Left lobe of liver (tissue), 2 donors: ENCODE measurements at regions not wholly inside any gene's neighbourhood (a gene's known extent, or its start where the extent isn't known, plus 50 kb on each side); places are given as distances from the start of the nearest gene placed in this dataset.

Experiments used
- ATAC-seq: fragments of 200-7000 bp; cut with Tn5 transposase; one replicate; pipeline ENCODE4 v1.9.1; 2020; ENCODE audit warnings: mild to moderate bottlenecking, moderate library complexity
- DNase-seq: peaks from one replicate; pipeline ENCODE4 v3.0.0-alpha.2; 2020; ENCODE audit warnings: low spot score
- donor health status: DM: no; HTN: no; CAD: no; lungs with moderate emphysema.
- donor health status: DM: no; HTN: yes; CAD: no.

- no peak for DNase-seq
- no peak for ATAC-seq
Observed at GRCh38 chr18:67047334-67047733, 443.4 kb upstream of the CDH19 start.

GRCh38 chr18:67043276-67043675 is 439.4 kb upstream of the CDH19 start:
- DNase-seq, result no peak
- no peak for ATAC-seq

- DNase-seq (no peak), ATAC-seq (no peak)
Observed at GRCh38 chr18:67041334-67041733, 437.4 kb upstream of the CDH19 start.

- no peak for DNase-seq
- ATAC-seq, result no peak
Observed at GRCh38 chr18:67035026-67035425, 431.1 kb upstream of the CDH19 start.

DNA sequence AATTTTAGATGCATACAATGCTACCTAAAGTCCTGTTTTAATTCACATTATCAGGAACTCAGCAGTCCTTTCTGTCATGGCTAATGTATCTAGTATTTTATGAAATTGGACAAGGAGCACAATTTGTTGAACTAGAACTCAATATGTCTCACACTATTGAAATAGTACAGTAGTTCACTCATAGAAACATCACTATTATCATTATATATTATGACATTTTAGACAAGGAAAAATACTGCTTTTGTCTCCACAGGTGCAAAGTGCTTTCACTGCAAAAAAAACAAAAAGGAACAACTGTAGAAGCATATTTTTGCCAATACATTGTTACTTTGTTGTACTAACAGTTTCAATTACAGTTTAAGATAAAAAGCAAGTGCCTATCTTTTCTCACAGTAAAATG is 419.2 kb upstream of the CDH19 start:
- ATAC-seq (no peak), DNase-seq (no peak)

- DNase-seq (no peak), ATAC-seq (no peak)
Observed at GRCh38 chr18:67010919-67011318, 407.0 kb upstream of the CDH19 start.

- no peak for ATAC-seq
- DNase-seq, result no peak
Observed at GRCh38 chr18:67007999-67008398, 404.1 kb upstream of the CDH19 start.

DNA sequence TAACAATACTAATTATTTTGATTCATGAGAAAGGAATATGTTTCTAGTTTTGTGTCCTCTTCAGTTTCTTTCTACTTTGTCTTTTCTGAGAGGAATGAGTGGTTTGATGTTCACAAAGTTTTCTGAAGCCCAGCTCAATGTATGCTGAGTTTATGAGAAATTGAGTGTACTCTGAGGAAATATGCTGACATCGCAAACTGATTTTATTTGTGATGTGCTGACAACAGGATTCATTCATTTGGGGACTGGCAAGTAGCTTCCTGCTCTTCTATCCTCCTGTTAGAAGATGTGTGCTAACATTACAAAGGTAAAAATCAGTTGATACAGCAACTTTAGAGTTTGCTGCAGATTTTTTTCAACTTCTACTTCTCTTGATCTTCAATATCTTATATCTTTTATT is 403.2 kb upstream of the CDH19 start:
- ATAC-seq (no peak), DNase-seq (no peak)

GRCh38 chr18:67001052-67001451 is 397.2 kb upstream of the CDH19 start:
- ATAC-seq, result no peak
- DNase-seq, result no peak

- ATAC-seq, result no peak
- no peak for DNase-seq
Observed at GRCh38 chr18:66999003-66999402, 395.1 kb upstream of the CDH19 start.

DNA sequence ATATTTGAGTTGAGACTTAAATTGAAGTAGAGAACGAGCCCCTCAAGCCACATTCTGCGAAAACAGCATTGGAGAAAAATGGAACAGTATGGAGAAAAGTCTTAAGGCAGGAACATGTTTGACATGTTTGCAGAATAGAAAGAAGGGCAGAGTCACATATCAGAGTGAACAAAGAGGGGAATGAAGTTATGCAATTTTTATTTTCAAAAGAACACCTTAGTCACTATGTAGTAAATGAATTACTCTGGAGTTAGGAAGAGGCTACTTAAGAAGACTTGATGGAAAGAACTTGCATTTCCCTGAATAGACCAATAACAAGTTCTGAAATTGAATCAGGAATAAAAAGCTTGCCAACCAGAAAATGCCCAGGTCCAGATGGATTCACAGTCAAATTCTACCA is 391.4 kb upstream of the CDH19 start:
- ATAC-seq, result no peak
- DNase-seq, result no peak

DNA sequence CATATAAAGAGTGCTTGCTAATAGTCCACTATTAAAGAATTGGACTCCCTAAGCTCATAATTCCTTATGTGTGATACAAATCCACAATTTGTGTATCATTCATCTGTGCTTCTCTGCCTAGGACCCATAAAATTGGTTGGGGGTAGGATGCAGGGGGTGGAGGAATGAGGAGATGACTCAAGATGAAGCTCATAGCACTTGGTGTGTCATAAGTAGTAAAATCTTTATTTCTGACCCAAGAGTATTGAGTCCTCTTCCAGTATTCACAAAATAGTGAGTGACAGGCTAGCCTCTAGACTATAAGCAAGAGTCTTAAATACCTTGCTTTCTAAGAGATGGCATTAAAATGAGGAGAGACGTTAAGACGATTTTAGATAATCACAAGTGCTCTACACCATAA is 390.9 kb upstream of the CDH19 start:
- ATAC-seq, result no peak
- no peak for DNase-seq

DNA sequence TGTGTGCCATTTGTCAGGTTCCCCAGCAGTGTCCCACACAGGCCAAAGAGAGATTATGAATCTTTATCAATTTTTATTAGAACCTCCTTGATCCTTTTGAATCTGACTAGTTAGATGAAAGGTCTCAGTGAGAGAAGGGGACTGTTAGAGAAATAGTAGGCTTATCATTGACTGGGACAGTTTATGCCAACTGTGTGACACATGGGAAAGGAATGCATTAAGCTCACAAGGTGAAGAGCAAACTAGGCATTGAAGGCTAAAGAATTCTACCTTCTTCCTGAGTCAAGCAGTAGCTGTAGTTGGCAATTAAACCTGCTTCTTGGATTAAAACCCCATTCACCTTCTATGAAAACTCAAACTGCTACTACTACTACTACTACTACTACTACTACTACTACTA is 389.6 kb upstream of the CDH19 start:
- ATAC-seq (no peak), DNase-seq (no peak)

DNA sequence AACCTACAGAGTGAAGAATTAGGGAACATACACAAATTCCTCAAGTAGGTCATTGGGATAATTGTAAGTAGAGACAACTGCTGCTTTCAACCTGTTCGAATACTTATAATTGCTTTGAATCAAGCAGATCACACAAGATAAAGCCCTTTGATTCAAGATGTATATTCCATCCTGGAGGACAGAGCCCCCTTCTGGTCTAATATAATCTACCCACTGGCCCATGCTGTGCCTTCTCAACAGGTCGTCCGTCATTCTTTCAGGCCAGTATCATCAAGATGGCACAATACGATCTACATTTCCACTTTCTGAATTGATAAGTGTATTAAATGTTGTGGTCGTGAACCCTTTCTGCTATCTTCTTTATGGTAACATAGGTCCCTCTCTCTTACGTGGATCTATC is 387.0 kb upstream of the CDH19 start:
- ATAC-seq, result no peak
- no peak for DNase-seq

- ATAC-seq (no peak), DNase-seq (no peak)
Observed at GRCh38 chr18:66979009-66979408, 375.1 kb upstream of the CDH19 start.

- no peak for ATAC-seq
- DNase-seq, result no peak
Observed at GRCh38 chr18:66972681-66973080, 368.8 kb upstream of the CDH19 start.

- DNase-seq (no peak), ATAC-seq (no peak)
Observed at GRCh38 chr18:66971960-66972359, 368.1 kb upstream of the CDH19 start.

GRCh38 chr18:66966171-66966570 is 362.3 kb upstream of the CDH19 start:
- DNase-seq, result no peak
- no peak for ATAC-seq

DNA sequence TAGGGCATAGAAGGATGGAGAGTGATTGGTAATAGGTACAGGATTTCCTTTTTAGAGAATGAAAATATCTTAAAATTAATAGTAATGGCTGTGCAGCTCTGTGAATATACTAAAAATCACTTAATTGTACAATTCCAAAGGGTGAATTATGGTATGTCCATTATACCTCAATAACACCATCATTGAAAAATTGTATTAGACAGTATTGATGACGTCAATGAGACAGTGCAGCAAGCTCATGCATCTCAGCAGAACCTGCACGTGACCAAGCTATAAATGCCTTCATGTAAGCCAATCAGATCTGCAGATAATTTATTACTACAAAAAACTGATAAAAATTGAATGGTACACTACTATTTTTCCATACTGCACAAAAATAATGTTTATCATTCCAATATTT is 354.4 kb upstream of the CDH19 start:
- ATAC-seq, result no peak
- no peak for DNase-seq

GRCh38 chr18:66951750-66952149 is 347.9 kb upstream of the CDH19 start:
- DNase-seq, result no peak

GRCh38 chr18:66949419-66949818 is 345.5 kb upstream of the CDH19 start:
- no peak for ATAC-seq
- no peak for DNase-seq

More at GRCh38 chr18:66951750-66952149, 347.9 kb upstream of the CDH19 start:
- ATAC-seq, result no peak

- no peak for DNase-seq
- no peak for ATAC-seq
Observed at GRCh38 chr18:66937546-66937945, 333.7 kb upstream of the CDH19 start.

- no peak for ATAC-seq
- DNase-seq, result no peak
Observed at GRCh38 chr18:66931010-66931409, 327.1 kb upstream of the CDH19 start.

DNA sequence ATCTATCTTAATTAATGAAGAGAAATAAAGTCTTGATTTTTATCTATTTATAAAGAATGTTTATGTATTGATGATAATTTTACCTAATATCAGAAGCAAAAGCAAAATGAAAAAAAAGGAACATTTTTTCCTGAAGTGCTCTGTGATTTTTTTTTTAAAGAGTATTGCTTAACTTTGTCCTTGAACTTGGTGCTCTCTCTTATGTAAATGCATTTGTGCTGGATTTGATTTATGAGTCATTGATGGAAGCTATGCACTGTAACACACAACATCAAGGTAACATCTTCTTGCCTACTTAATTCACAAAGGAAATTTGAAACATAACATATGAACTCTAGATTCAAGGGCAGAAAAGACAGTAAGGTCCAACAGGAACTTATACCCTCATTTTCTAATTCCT is 312.9 kb upstream of the CDH19 start:
- ATAC-seq (no peak), DNase-seq (no peak)
